B cell (primary cell): ENCODE measurements at regions not wholly inside any gene's neighbourhood (a gene's known extent, or its start where the extent isn't known, plus 50 kb on each side); places are given as distances from the start of the nearest gene placed in this dataset.

Experiments
- ATAC-seq: fragments of 200-7000 bp; cut with Tn5 transposase; one replicate; pipeline ENCODE4 v1.10.0; 2021; ENCODE audit warnings: low read depth, mild to moderate bottlenecking, moderate number of reproducible peaks, moderate library complexity
- CTCF ChIA-PET: fragments of 350-600 bp; sonication (Branson Sonifier 250); formaldehyde crosslinking; loops from one replicate; lab custom pipeline; 2021; ENCODE audit warnings: antibody characterized with exemption, inconsistent platforms; lab: Charles Lee
- POLR2A ChIA-PET: fragments of 350-600 bp; sonication (Branson Sonifier 250); formaldehyde crosslinking; loops from one replicate; lab custom pipeline; 2021; ENCODE audit warnings: antibody characterized with exemption; lab: Charles Lee
- DNase-seq: peaks from one replicate; pipeline ENCODE4 v3.0.0; 2013
- H2AFZ ChIP-seq: 2 replicates; pipeline ENCODE4 v1.6.1; 2012; ENCODE audit warnings: mild to moderate bottlenecking, low read depth, low read length; ENCODE audit not compliant: insufficient read depth, poor library complexity, severe bottlenecking
- H3K27ac ChIP-seq, 2 donors: 1 replicate in 1 of 2; 2 replicates in 1 of 2; pipeline ENCODE4 v1.5.1; 2012 to 2013; ENCODE audit warnings: low read length in 2 of 2, mild to moderate bottlenecking in 2 of 2, moderate library complexity in 1 of 2
- H3K27me3 ChIP-seq, 4 experiments: fragments of 200-600 bp in 1 of 4; sonication (generic) in 1 of 4; replicated peaks in 1 of 4; 1 replicate in 2 of 4; 2 replicates in 2 of 4; pipeline versions ENCODE4 v1.6.1 to v1.7.0; 2013 to 2016; ENCODE audit warnings: low read length in 3 of 4, mild to moderate bottlenecking in 2 of 4, mixed read lengths in 1 of 4, moderate library complexity in 1 of 4; ENCODE audit not compliant: insufficient read depth in 4 of 4, control insufficient read depth in 3 of 4; ENCODE audit errors: control extremely low read depth in 1 of 4
- H3K36me3 ChIP-seq, 2 experiments: replicated peaks in 1 of 2; 1 replicate in 1 of 2; 2 replicates in 1 of 2; pipeline versions ENCODE4 v1.6.1 to v1.7.1; 2013; ENCODE audit warnings: low read length in 1 of 2; ENCODE audit not compliant: insufficient read depth in 2 of 2, control insufficient read depth in 1 of 2; ENCODE audit errors: control extremely low read depth in 1 of 2, extremely low read depth in 1 of 2
- H3K4me1 ChIP-seq, 2 donors: fragments of 200-600 bp in 1 of 2; sonication (generic) in 1 of 2; 1 replicate in 1 of 2; 2 replicates in 1 of 2; pipeline versions ENCODE4 v1.5.1 to v1.6.1; 2013 to 2017; ENCODE audit warnings: low read length in 2 of 2; ENCODE audit not compliant: control insufficient read depth in 2 of 2, insufficient read depth in 2 of 2
- H3K4me2 ChIP-seq: replicated peaks from 2 replicates; pipeline ENCODE3; 2012; ENCODE audit warnings: mild to moderate bottlenecking, low read depth, low read length; ENCODE audit not compliant: poor library complexity, severe bottlenecking
- H3K4me3 ChIP-seq, 5 experiments: fragments of 200-600 bp in 1 of 5; sonication (generic) in 1 of 5; 1 replicate in 3 of 5; 2 replicates in 2 of 5; pipeline versions ENCODE4 v1.5.1 to v1.7.0; 2011 to 2016; ENCODE audit warnings: low read length in 4 of 5, mild to moderate bottlenecking in 4 of 5, low read depth in 2 of 5, control low read depth in 1 of 5, moderate library complexity in 1 of 5; ENCODE audit not compliant: insufficient read depth in 1 of 5; ENCODE audit errors: control extremely low read depth in 1 of 5, extremely low read depth in 1 of 5
- H3K79me2 ChIP-seq: fragments of 200-600 bp; sonication (generic); one replicate; pipeline ENCODE4 v1.6.0; 2016; ENCODE audit warnings: low read length; ENCODE audit not compliant: control insufficient read depth, insufficient read depth
- H3K9ac ChIP-seq: fragments of 200-600 bp; sonication (generic); 2 replicates; pipeline ENCODE4 v1.6.1; 2017; ENCODE audit warnings: mild to moderate bottlenecking, low read length, moderate library complexity
- H3K9me3 ChIP-seq, 3 donors: one replicate each; pipeline versions ENCODE4 v1.6.1 to v1.7.1; 2013; ENCODE audit warnings: low read length in 2 of 3; ENCODE audit not compliant: control insufficient read depth in 2 of 3, insufficient read depth in 1 of 3; ENCODE audit errors: control extremely low read depth in 1 of 3
- H4K20me1 ChIP-seq: 2 replicates; pipeline ENCODE4 v1.6.0; 2012; ENCODE audit warnings: mild to moderate bottlenecking, low read length; ENCODE audit not compliant: insufficient read depth, control insufficient read depth, poor library complexity, severe bottlenecking
- H3K27ac Mint-ChIP-seq: one replicate; pipeline ENCODE4 v1.8.0; 2021; ENCODE audit warnings: mixed read lengths
- H3K27me3 Mint-ChIP-seq: one replicate; pipeline ENCODE4 v1.8.0; 2021; ENCODE audit warnings: mixed read lengths
- H3K4me1 Mint-ChIP-seq: one replicate; pipeline ENCODE4 v1.8.0; 2021; ENCODE audit warnings: mixed read lengths
- H3K4me3 Mint-ChIP-seq: one replicate; pipeline ENCODE4 v1.8.0; 2021; ENCODE audit warnings: mixed read lengths
- H3K9me3 Mint-ChIP-seq: one replicate; pipeline ENCODE4 v1.8.0; 2022; ENCODE audit warnings: mixed read lengths; ENCODE audit not compliant: insufficient read depth
- CTCF ChIP-seq: fragments of 200-600 bp; IDR thresholded peaks from one replicate; pipeline ENCODE4 v1.8.0; 2022; ENCODE audit warnings: antibody characterized with exemption, mild to moderate bottlenecking
- EZH2 ChIP-seq: IDR thresholded peaks from 2 replicates; pipeline ENCODE4 v1.6.1; 2012; ENCODE audit warnings: borderline replicate concordance, low read depth, mild to moderate bottlenecking, moderate library complexity, low read length; ENCODE audit not compliant: insufficient read depth, poor library complexity, severe bottlenecking
- WGBS: methylation state at CpG from one replicate; pipeline ENCODE4 v1.1.5; 2013; ENCODE audit warnings: missing lambda C conversion rate; ENCODE audit not compliant: insufficient coverage; 5-methylcytosine and 5-hydroxymethylcytosine counted together
- intact Hi-C: fragments of 100-400 bp; cut with micrococcal nuclease; formaldehyde crosslinking; loops from one replicate; pipeline ENCODE4 v1.10.0; 2022

- no peak overlapping the region for H2AFZ ChIP-seq
- Mint-ChIP-seq H3K27me3 (no peaks in the 10 kb centered on the region), H3K27ac (no peak overlapping the region), H3K4me1 (no peaks in the 10 kb centered on the region), H3K9me3 (no peaks in the 10 kb centered on the region), H3K4me3 (no peak overlapping the region)
- H3K36me3 ChIP-seq, result no peaks in the 10 kb centered on the region
- DNase-seq (no peak), ATAC-seq (no peak)
- ChIA-PET CTCF (no interaction called here), POLR2A (no interaction called here)
- no peaks in the 10 kb centered on the region for H3K79me2 ChIP-seq
- 91% methylated on average over 22 of the region's 22 CpGs for WGBS
- TF ChIP-seq CTCF (no peak), EZH2 (no peak)
- H4K20me1 ChIP-seq, result no peaks in the 10 kb centered on the region
- H3K9ac ChIP-seq, result no peak overlapping the region
- H3K4me1 ChIP-seq, result no peaks in the 10 kb centered on the region
- no peak overlapping the region for H3K4me3 ChIP-seq
- no peak overlapping the region for H3K27ac ChIP-seq
- H3K9me3 ChIP-seq, result no peaks in the 10 kb centered on the region
- no peak overlapping the region for H3K4me2 ChIP-seq
- intact Hi-C loops, result no loop called here
- no peaks in the 10 kb centered on the region for H3K27me3 ChIP-seq
These were observed 152.3 kb downstream of the CTTN start for GRCh38 chr11:70550456-70551195.

GRCh38 chr11:70551351-70552166, 153.2 kb downstream of the CTTN start:
- Mint-ChIP-seq H3K27me3 (no peaks in the 10 kb centered on the region), H3K27ac (no peak overlapping the region), H3K9me3 (no peaks in the 10 kb centered on the region), H3K4me1 (no peaks in the 10 kb centered on the region), H3K4me3 (no peak overlapping the region)
- no peaks in the 10 kb centered on the region for H3K79me2 ChIP-seq
- no peak overlapping the region for H3K4me2 ChIP-seq
- H3K27me3 ChIP-seq, result no peaks in the 10 kb centered on the region
- ChIA-PET CTCF (no interaction called here), POLR2A (no interaction called here)
- H3K27ac ChIP-seq, result no peak overlapping the region
- H2AFZ ChIP-seq, result no peak overlapping the region
- 91% methylated on average over 20 of the region's 23 CpGs for WGBS
- TF ChIP-seq EZH2, result no peak
- TF ChIP-seq CTCF, result no peak
- H3K4me1 ChIP-seq, result no peaks in the 10 kb centered on the region
- H3K36me3 ChIP-seq, result no peaks in the 10 kb centered on the region
- H3K9me3 ChIP-seq, result no peaks in the 10 kb centered on the region
- H4K20me1 ChIP-seq, result no peaks in the 10 kb centered on the region
- no peak overlapping the region for H3K4me3 ChIP-seq
- no peak overlapping the region for H3K9ac ChIP-seq
- intact Hi-C loops, result no loop called here
- DNase-seq (no peak), ATAC-seq (no peak)
